MM.1S (cell line): ENCODE measurements at regions not wholly inside any gene's neighbourhood (a gene's known extent, or its start where the extent isn't known, plus 50 kb on each side); places are given as distances from the start of the nearest gene placed in this dataset.

Source experiments
- CTCF ChIP-seq: fragments of 300-600 bp; sonication (generic); IDR thresholded peaks from 2 replicates; pipeline ENCODE4 v1.5.1; 2016; ENCODE audit warnings: antibody characterized with exemption, low read length, mixed read lengths
- EZH2 ChIP-seq: fragments of 300-600 bp; sonication (generic); optimal IDR thresholded peaks from 2 replicates; pipeline ENCODE3; 2017; ENCODE audit warnings: low read depth, mild to moderate bottlenecking, antibody characterized with exemption, low read length, mixed read lengths
- EZH2phosphoT487 ChIP-seq: fragments of 300-600 bp; sonication (generic); IDR thresholded peaks from 2 replicates; pipeline ENCODE4 v1.6.1; 2018; ENCODE audit warnings: antibody characterized with exemption, low read length

DNA sequence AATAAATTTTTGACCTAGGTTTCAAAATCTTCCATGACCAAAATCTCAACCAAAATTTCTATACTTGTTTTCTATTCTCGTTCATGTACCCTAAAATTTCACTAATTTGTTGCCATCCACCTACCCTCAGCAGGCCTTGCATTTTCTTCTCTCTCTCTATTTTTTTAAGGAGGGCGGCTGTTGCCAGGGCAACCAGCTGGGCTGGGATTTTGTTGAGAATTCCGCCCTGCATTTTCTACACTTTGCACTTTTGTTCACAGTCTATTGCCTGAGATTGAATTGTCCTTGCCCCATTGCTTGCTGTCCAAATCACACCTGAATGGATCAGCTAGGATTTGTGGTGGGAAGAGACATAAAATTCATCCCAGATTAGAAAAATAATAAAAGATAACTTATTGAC lies 657.5 kb upstream of the NRP1 start:
- TF ChIP-seq CTCF (no peak), EZH2 (no peak), EZH2phosphoT487 (no peak)
